ENCODE measurements at regions not wholly inside any gene's neighbourhood (a gene's known extent, or its start where the extent isn't known, plus 50 kb on each side); places are given as distances from the start of the nearest gene placed in this dataset.
"Not testable (repeated sequence)": the region's sequence is repeated elsewhere in the genome, so short reads cannot be mapped to it uniquely, and the experiment has no call there.

GRCh38 chr14:106460916-106461315, 934.5 kb downstream of the TMEM121 start:
- Histone ChIP-seq H3K4me3 (ENCODE audit: insufficient read depth, low read depth, low read length) (no peak overlapping the region), H3K9me3 (ENCODE audit: control insufficient read depth, low read length) (peaks cover 2% of the 10 kb centered on the region), H3K4me1 (ENCODE audit: control insufficient read depth, insufficient read depth, low read length) (no peaks in the 10 kb centered on the region), H3K27ac (ENCODE audit: insufficient read depth, low read depth, low read length, poor library complexity, severe bottlenecking) (no peak overlapping the region), H3K27me3 (ENCODE audit: control insufficient read depth, insufficient read depth, low read length, poor library complexity, severe bottlenecking) (no peaks in the 10 kb centered on the region), H3K36me3 (ENCODE audit: control insufficient read depth, insufficient read depth, low read length) (no peaks in the 10 kb centered on the region)
- WGBS, 2 experiments = 92 to 94% methylated on average over 24 of the region's 25 CpGs

DNA sequence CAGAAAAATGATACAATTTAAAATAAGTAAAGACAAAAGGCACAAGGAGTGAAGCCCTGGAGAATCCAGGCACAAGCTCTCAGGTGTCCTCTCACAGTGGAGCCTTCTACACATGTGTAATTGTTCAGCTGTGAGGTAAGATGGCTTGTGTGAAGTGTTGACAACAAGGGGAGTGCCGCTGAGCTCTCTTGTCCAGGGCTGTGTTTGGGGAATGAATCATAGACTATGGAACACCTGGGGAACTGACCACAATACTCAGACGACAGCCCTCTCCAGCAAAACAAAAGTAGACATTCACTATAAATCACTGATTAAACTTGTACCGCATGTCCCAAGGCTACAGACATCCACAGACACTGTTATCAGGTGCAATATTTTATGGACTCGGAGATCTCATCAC, 940.1 kb downstream of the TMEM121 start:
- H3K27ac ChIP-seq (ENCODE audit: insufficient read depth, low read depth, low read length, poor library complexity, severe bottlenecking); H3K9me3 ChIP-seq (ENCODE audit: control insufficient read depth, low read length); H3K27me3 ChIP-seq (ENCODE audit: control insufficient read depth, insufficient read depth, low read length, poor library complexity, severe bottlenecking); H3K4me3 ChIP-seq (ENCODE audit: insufficient read depth, low read depth, low read length); H3K36me3 ChIP-seq (ENCODE audit: control insufficient read depth, insufficient read depth, low read length); H3K4me1 ChIP-seq (ENCODE audit: control insufficient read depth, insufficient read depth, low read length): not testable (repeated sequence)
- WGBS, 2 experiments = 43 to 66% methylated on average over 1 to 4 of the region's 4 CpGs

DNA sequence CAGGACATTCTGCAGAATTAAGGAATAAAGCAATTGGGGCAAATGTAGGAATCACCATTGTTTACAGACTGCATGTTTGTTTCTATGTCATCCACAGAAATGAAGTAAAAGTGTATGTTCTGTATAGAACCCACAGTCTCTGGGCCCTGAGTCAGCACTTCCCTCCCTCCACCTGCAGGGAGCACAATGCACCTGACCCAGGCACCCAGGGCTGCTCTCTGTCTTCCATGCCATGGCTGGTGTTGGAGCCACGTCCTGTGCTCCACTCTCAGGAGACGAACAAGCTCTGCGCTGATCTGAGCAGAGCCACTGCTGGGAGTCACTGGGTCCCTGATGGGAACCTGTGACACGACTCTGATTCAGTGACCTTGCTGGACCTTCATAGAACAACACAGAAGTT, 942.5 kb downstream of the TMEM121 start:
- H3K36me3 ChIP-seq (ENCODE audit: control insufficient read depth, insufficient read depth, low read length); H3K9me3 ChIP-seq (ENCODE audit: control insufficient read depth, low read length); H3K27me3 ChIP-seq (ENCODE audit: control insufficient read depth, insufficient read depth, low read length, poor library complexity, severe bottlenecking); H3K4me1 ChIP-seq (ENCODE audit: control insufficient read depth, insufficient read depth, low read length); H3K4me3 ChIP-seq (ENCODE audit: insufficient read depth, low read depth, low read length); H3K27ac ChIP-seq (ENCODE audit: insufficient read depth, low read depth, low read length, poor library complexity, severe bottlenecking): not testable (repeated sequence)
- 61 to 63% methylated on average over 4 of the region's 4 CpGs for WGBS, 2 experiments

DNA sequence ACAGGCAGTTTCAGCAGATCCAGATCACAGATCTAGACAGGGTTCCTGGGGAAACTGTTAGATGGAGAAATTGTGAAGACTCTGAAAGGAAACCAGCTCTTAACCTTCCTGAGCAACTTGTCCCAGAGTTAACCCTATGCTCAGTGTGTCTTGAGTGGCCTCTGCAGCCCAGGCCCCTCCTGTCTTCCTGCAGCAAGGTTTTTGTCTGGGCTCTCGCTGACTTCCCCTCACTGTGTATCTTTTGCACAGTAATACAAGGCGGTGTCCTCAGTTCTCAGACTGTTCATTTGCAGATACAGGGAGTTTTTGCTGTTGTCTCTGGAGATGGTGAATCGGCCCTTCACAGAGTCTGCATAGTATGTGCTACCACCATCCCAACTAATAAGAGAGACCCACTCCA, 943.6 kb downstream of the TMEM121 start:
- not testable (repeated sequence) for H3K4me3 ChIP-seq (ENCODE audit: insufficient read depth, low read depth, low read length); H3K27ac ChIP-seq (ENCODE audit: insufficient read depth, low read depth, low read length, poor library complexity, severe bottlenecking)
- WGBS, 2 experiments = 46 to 66% methylated on average over 3 of the region's 3 CpGs

GRCh38 chr14:106474261-106475028, 948.1 kb downstream of the TMEM121 start:
- not testable (repeated sequence) for H3K27me3 ChIP-seq (ENCODE audit: control insufficient read depth, insufficient read depth, low read length, poor library complexity, severe bottlenecking); H3K36me3 ChIP-seq (ENCODE audit: control insufficient read depth, insufficient read depth, low read length); H3K4me1 ChIP-seq (ENCODE audit: control insufficient read depth, insufficient read depth, low read length); H3K27ac ChIP-seq (ENCODE audit: insufficient read depth, low read depth, low read length, poor library complexity, severe bottlenecking); H3K4me3 ChIP-seq (ENCODE audit: insufficient read depth, low read depth, low read length); H3K9me3 ChIP-seq (ENCODE audit: control insufficient read depth, low read length)
- 53% methylated on average over 5 of the region's 6 CpGs for WGBS, 2 experiments

More for the DNA sequence above, 943.6 kb downstream of the TMEM121 start:
- not testable (repeated sequence) for H3K27me3 ChIP-seq (ENCODE audit: control insufficient read depth, insufficient read depth, low read length, poor library complexity, severe bottlenecking); H3K36me3 ChIP-seq (ENCODE audit: control insufficient read depth, insufficient read depth, low read length); H3K4me1 ChIP-seq (ENCODE audit: control insufficient read depth, insufficient read depth, low read length); H3K9me3 ChIP-seq (ENCODE audit: control insufficient read depth, low read length)

DNA sequence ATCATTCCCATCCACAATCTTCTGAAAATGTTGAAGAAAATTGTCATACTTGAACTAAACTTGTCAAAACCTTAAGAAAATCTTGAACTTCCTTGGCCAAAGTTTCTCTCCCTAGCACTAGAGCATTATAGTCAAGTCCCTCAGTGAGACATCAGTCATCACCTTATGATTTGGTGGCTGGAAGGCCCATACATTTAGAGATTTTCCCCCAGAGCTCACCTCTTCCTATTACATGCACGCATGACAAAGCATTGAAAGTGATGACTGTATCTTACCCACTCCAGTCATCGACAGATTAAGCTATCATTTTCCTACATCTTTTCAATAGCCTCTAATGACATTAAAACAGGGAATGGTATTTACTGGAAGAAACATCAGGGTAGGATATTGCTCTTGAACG, 948.8 kb downstream of the TMEM121 start:
- H3K4me1 ChIP-seq (ENCODE audit: control insufficient read depth, insufficient read depth, low read length); H3K4me3 ChIP-seq (ENCODE audit: insufficient read depth, low read depth, low read length); H3K27ac ChIP-seq (ENCODE audit: insufficient read depth, low read depth, low read length, poor library complexity, severe bottlenecking); H3K9me3 ChIP-seq (ENCODE audit: control insufficient read depth, low read length); H3K36me3 ChIP-seq (ENCODE audit: control insufficient read depth, insufficient read depth, low read length); H3K27me3 ChIP-seq (ENCODE audit: control insufficient read depth, insufficient read depth, low read length, poor library complexity, severe bottlenecking): not testable (repeated sequence)
- WGBS, 2 experiments = 60 to 73% methylated on average over 1 to 3 of the region's 3 CpGs

DNA sequence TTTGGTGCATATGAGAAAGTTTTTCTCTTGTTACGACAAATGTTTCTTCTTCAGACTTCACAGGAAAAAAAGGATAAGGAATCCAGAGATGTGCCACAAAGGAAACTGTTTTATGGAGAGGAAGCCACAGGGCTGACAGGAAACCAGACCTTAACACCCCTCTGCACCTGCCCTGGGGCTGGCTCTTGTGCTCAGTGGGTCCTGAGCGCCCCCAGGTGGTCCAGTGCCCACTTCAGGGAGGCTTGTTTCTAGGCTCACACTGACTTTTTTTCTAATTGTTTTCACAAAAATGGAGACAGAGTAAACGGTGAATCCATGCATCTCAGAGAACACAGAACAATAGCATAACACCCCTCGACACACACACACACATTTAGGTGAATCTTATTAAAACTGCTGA, 951.2 kb downstream of the TMEM121 start:
- not testable (repeated sequence) for H3K27ac ChIP-seq (ENCODE audit: insufficient read depth, low read depth, low read length, poor library complexity, severe bottlenecking)
- no CpG with 5 or more reads among the region's 4 CpGs for WGBS, 2 experiments

GRCh38 chr14:106480287-106480686, 953.9 kb downstream of the TMEM121 start:
- WGBS, 2 experiments = no CpG with 5 or more reads among the region's 34 CpGs

More for the DNA sequence above, 951.2 kb downstream of the TMEM121 start:
- H3K36me3 ChIP-seq (ENCODE audit: control insufficient read depth, insufficient read depth, low read length); H3K27me3 ChIP-seq (ENCODE audit: control insufficient read depth, insufficient read depth, low read length, poor library complexity, severe bottlenecking); H3K9me3 ChIP-seq (ENCODE audit: control insufficient read depth, low read length); H3K4me3 ChIP-seq (ENCODE audit: insufficient read depth, low read depth, low read length); H3K4me1 ChIP-seq (ENCODE audit: control insufficient read depth, insufficient read depth, low read length): not testable (repeated sequence)

GRCh38 chr14:106482213-106482612, 955.8 kb downstream of the TMEM121 start:
- WGBS, 2 experiments = 88 to 97% methylated on average over 5 to 6 of the region's 45 CpGs
- H3K4me3 ChIP-seq (ENCODE audit: insufficient read depth, low read depth, low read length); H3K4me1 ChIP-seq (ENCODE audit: control insufficient read depth, insufficient read depth, low read length); H3K36me3 ChIP-seq (ENCODE audit: control insufficient read depth, insufficient read depth, low read length); H3K27me3 ChIP-seq (ENCODE audit: control insufficient read depth, insufficient read depth, low read length, poor library complexity, severe bottlenecking); H3K27ac ChIP-seq (ENCODE audit: insufficient read depth, low read depth, low read length, poor library complexity, severe bottlenecking); H3K9me3 ChIP-seq (ENCODE audit: control insufficient read depth, low read length): not testable (repeated sequence)

More at GRCh38 chr14:106480287-106480686, 953.9 kb downstream of the TMEM121 start:
- H3K4me1 ChIP-seq (ENCODE audit: control insufficient read depth, insufficient read depth, low read length); H3K36me3 ChIP-seq (ENCODE audit: control insufficient read depth, insufficient read depth, low read length); H3K9me3 ChIP-seq (ENCODE audit: control insufficient read depth, low read length); H3K27ac ChIP-seq (ENCODE audit: insufficient read depth, low read depth, low read length, poor library complexity, severe bottlenecking); H3K4me3 ChIP-seq (ENCODE audit: insufficient read depth, low read depth, low read length); H3K27me3 ChIP-seq (ENCODE audit: control insufficient read depth, insufficient read depth, low read length, poor library complexity, severe bottlenecking): not testable (repeated sequence)

DNA sequence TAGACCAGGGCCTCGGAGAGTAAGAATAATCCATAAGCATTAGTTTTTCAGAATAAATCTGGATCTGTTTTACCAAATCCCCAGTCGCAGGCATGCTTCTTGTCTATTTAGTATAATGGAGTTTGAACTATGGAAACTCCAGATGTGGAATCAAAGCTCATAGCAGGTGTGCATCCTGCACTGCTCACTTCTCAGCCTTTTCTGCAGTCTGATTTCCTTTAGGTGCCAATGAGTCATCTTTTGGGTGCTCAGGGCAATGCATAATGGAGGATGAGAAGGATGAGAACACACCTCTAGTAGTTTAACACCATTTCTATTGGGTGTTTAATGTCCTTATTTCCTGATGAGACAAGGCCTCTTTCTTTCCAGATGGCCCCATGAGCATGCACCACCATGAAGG, 961.2 kb downstream of the TMEM121 start:
- Histone ChIP-seq H3K36me3 (ENCODE audit: control insufficient read depth, insufficient read depth, low read length) (no peaks in the 10 kb centered on the region), H3K4me1 (ENCODE audit: control insufficient read depth, insufficient read depth, low read length) (no peaks in the 10 kb centered on the region), H3K27me3 (ENCODE audit: control insufficient read depth, insufficient read depth, low read length, poor library complexity, severe bottlenecking) (no peaks in the 10 kb centered on the region), H3K27ac (ENCODE audit: insufficient read depth, low read depth, low read length, poor library complexity, severe bottlenecking) (no peak overlapping the region), H3K9me3 (ENCODE audit: control insufficient read depth, low read length) (peaks cover 16% of the 10 kb centered on the region), H3K4me3 (ENCODE audit: insufficient read depth, low read depth, low read length) (no peak overlapping the region)
- 52 to 74% methylated on average over 2 of the region's 2 CpGs for WGBS, 2 experiments

DNA sequence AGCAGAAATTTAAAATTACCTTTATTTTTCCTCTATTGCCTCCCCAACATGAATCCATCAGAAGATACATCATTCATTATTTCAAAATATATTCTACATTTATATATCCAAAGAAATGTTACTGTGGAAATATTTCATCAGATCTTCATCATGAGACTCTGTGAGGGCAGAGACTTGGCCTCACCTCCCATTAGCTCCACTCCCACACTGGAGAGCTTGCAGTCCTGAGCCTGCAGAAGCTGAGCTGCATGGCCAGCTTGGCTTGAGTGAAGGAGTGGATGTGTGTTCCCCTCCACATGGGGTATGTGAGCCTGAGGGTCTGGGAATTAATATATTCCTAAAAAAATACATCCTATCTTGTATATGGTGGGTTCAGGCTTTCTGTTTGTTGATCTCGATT, 961.9 kb downstream of the TMEM121 start:
- WGBS, 2 experiments = 44 to 57% methylated on average over 1 of the region's 1 CpG
- no peaks in the 10 kb centered on the region for H3K27me3 ChIP-seq (ENCODE audit: control insufficient read depth, insufficient read depth, low read length, poor library complexity, severe bottlenecking)

More for the DNA sequence above, 961.9 kb downstream of the TMEM121 start:
- Histone ChIP-seq H3K27ac (ENCODE audit: insufficient read depth, low read depth, low read length, poor library complexity, severe bottlenecking) (no peak overlapping the region), H3K36me3 (ENCODE audit: control insufficient read depth, insufficient read depth, low read length) (no peaks in the 10 kb centered on the region), H3K4me3 (ENCODE audit: insufficient read depth, low read depth, low read length) (no peak overlapping the region), H3K4me1 (ENCODE audit: control insufficient read depth, insufficient read depth, low read length) (no peaks in the 10 kb centered on the region), H3K9me3 (ENCODE audit: control insufficient read depth, low read length) (peaks cover 16% of the 10 kb centered on the region)

Data from ectodermal cell (in vitro differentiated cells).